Loucy (cell line): ENCODE measurements at regions not wholly inside any gene's neighbourhood (a gene's known extent, or its start where the extent isn't known, plus 50 kb on each side); places are given as distances from the start of the nearest gene placed in this dataset.

Source experiments
- H2AFZ ChIP-seq: fragments of 200-600 bp; sonication (generic); 2 replicates; pipeline ENCODE4 v1.6.0; 2016; ENCODE audit warnings: antibody characterized with exemption, mild to moderate bottlenecking, low read length, moderate library complexity
- H3F3A ChIP-seq: fragments of 200-600 bp; 2 replicates; pipeline ENCODE4 v1.6.0; 2016; ENCODE audit warnings: antibody characterized with exemption, low read depth, mild to moderate bottlenecking
- H3K27me3 ChIP-seq: fragments of 200-600 bp; sonication (generic); 2 replicates; pipeline ENCODE4 v1.6.1; 2014; ENCODE audit warnings: low read length, mild to moderate bottlenecking; ENCODE audit not compliant: insufficient read depth, poor library complexity, severe bottlenecking
- H3K36me3 ChIP-seq: fragments of 200-600 bp; sonication (generic); 2 replicates; pipeline ENCODE4 v1.6.1; 2016; ENCODE audit warnings: low read length; ENCODE audit not compliant: insufficient read depth
- H3K4me1 ChIP-seq: fragments of 200-600 bp; sonication (generic); 2 replicates; pipeline ENCODE4 v1.5.1; 2014; ENCODE audit warnings: low read length, mild to moderate bottlenecking; ENCODE audit not compliant: insufficient read depth, poor library complexity, severe bottlenecking
- H3K4me2 ChIP-seq: fragments of 200-600 bp; sonication (generic); 2 replicates; pipeline ENCODE4 v1.6.0; 2014; ENCODE audit warnings: antibody characterized with exemption, low read length, low read depth, mild to moderate bottlenecking; ENCODE audit not compliant: poor library complexity, severe bottlenecking
- H3K4me3 ChIP-seq: fragments of 200-600 bp; sonication (generic); 2 replicates; pipeline ENCODE4 v1.5.1; 2014; ENCODE audit warnings: low read length, mild to moderate bottlenecking, mixed read lengths; ENCODE audit not compliant: poor library complexity, severe bottlenecking
- H3K79me2 ChIP-seq: fragments of 200-600 bp; sonication (generic); 2 replicates; pipeline ENCODE4 v1.6.1; 2014; ENCODE audit warnings: low read length; ENCODE audit not compliant: insufficient read depth
- H3K9ac ChIP-seq: fragments of 200-600 bp; sonication (generic); 2 replicates; pipeline ENCODE4 v1.6.0; 2014; ENCODE audit warnings: mild to moderate bottlenecking, low read depth, low read length, moderate library complexity; ENCODE audit not compliant: poor library complexity, severe bottlenecking
- H3K9me2 ChIP-seq: fragments of 200-600 bp; sonication (generic); replicated peaks from 2 replicates; pipeline ENCODE4 v1.6.1; 2016; ENCODE audit warnings: low read depth, low read length, mixed read lengths
- H3K9me3 ChIP-seq: fragments of 200-600 bp; sonication (generic); 2 replicates; pipeline ENCODE4 v1.6.1; 2014; ENCODE audit warnings: mild to moderate bottlenecking, antibody characterized with exemption, low read length, low read depth; ENCODE audit not compliant: insufficient read depth
- H4K20me1 ChIP-seq: fragments of 200-600 bp; sonication (generic); 2 replicates; pipeline ENCODE4 v1.6.0; 2014; ENCODE audit warnings: antibody characterized with exemption, low read length, mild to moderate bottlenecking; ENCODE audit not compliant: insufficient read depth, poor library complexity, severe bottlenecking
- EZH2phosphoT487 ChIP-seq: fragments of 200-600 bp; IDR thresholded peaks from 2 replicates; pipeline ENCODE4 v1.6.1; 2018; ENCODE audit warnings: antibody characterized with exemption, mild to moderate bottlenecking, moderate library complexity, borderline replicate concordance
- TF ChIP-seq, protein P1 (sequence below): fragments of 200-600 bp; sonication (generic); conservative IDR thresholded peaks from 2 replicates; pipeline ENCODE4 v1.5.1; 2014; ENCODE audit warnings: mild to moderate bottlenecking, antibody characterized with exemption, low read length

DNA sequence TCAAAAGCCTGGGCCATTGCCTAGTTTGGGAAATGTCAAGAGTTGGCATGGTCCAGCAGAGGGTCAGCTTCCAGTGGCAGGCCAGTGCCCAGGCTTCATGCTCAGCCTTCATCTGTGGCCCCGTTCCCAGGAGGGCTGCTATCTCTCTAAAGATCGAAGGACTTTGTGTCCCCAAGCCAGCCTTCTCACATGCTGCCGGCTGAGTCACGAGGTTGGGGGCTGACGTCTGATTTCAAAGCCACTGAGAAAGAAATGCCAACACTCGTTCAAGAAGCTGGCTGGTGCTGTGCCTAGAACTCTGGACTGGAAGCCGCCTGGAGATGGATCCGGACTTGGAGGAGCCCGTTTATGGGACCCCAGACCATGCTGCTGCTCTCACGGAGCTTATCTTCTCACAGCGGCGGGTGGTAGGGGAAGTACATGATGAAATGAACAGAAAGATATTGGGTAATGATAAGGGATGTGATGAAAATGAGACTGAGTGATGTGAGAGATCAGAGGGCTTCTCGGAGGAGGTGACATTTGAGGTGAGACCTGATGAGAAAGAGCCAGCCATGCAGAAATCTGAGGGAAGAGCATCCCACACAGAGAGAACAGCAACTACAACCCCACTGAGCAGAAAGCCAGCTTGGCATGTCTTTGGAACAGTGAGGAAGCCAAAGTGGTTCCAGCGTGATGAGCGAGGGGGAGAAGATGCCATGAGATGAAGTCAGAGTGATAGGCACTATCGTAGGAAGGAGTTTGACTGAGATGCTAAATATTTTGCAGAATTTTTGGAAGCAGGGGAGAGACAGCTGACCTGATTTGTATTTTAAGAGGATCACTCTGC, 54.9 kb upstream of the BOD1 start:
- Histone ChIP-seq H3K9ac (no peak overlapping the region), H4K20me1 (no peaks in the 10 kb centered on the region), H3F3A (no peaks in the 10 kb centered on the region), H3K4me3 (no peak overlapping the region), H2AFZ (no peak overlapping the region), H3K9me3 (no peaks in the 10 kb centered on the region), H3K79me2 (no peaks in the 10 kb centered on the region), H3K27me3 (no peaks in the 10 kb centered on the region), H3K4me2 (no peak overlapping the region), H3K9me2 (no peaks in the 10 kb centered on the region), H3K4me1 (no peaks in the 10 kb centered on the region), H3K36me3 (no peaks in the 10 kb centered on the region)
- TF ChIP-seq EZH2phosphoT487: no peak
- TF ChIP-seq, protein P1, sequence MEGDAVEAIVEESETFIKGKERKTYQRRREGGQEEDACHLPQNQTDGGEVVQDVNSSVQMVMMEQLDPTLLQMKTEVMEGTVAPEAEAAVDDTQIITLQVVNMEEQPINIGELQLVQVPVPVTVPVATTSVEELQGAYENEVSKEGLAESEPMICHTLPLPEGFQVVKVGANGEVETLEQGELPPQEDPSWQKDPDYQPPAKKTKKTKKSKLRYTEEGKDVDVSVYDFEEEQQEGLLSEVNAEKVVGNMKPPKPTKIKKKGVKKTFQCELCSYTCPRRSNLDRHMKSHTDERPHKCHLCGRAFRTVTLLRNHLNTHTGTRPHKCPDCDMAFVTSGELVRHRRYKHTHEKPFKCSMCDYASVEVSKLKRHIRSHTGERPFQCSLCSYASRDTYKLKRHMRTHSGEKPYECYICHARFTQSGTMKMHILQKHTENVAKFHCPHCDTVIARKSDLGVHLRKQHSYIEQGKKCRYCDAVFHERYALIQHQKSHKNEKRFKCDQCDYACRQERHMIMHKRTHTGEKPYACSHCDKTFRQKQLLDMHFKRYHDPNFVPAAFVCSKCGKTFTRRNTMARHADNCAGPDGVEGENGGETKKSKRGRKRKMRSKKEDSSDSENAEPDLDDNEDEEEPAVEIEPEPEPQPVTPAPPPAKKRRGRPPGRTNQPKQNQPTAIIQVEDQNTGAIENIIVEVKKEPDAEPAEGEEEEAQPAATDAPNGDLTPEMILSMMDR: no peak

DNA sequence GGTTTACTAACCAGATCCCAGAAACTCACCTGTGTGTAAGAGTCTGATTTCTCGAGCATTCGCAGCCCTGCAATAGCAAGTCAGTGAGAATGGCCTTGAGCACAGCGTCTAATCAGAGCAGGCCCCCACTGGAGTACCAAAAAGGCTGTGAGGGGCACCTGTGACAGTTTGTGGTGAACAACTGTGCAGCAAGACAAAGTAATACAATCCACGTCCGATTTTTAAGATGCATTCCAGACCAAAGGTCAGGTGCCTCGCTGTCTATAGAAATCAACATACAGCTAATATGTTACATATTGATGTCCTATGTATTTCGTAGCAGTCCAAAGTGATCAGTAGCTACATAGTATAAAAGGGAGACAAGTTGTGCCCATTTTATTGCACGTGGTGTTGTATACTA, 55.7 kb upstream of the BOD1 start:
- no peak overlapping the region for H3K4me3 ChIP-seq
- H2AFZ ChIP-seq: no peak overlapping the region
- H3K9ac ChIP-seq: no peak overlapping the region
- TF ChIP-seq, protein P1: no peak
- TF ChIP-seq EZH2phosphoT487: no peak
- no peaks in the 10 kb centered on the region for H3K9me2 ChIP-seq
- H3K4me1 ChIP-seq: no peaks in the 10 kb centered on the region
- no peak overlapping the region for H3K4me2 ChIP-seq
- no peaks in the 10 kb centered on the region for H3K9me3 ChIP-seq
- no peaks in the 10 kb centered on the region for H3K79me2 ChIP-seq
- H3K27me3 ChIP-seq: no peaks in the 10 kb centered on the region
- no peaks in the 10 kb centered on the region for H3F3A ChIP-seq
- no peaks in the 10 kb centered on the region for H4K20me1 ChIP-seq
- no peaks in the 10 kb centered on the region for H3K36me3 ChIP-seq

DNA sequence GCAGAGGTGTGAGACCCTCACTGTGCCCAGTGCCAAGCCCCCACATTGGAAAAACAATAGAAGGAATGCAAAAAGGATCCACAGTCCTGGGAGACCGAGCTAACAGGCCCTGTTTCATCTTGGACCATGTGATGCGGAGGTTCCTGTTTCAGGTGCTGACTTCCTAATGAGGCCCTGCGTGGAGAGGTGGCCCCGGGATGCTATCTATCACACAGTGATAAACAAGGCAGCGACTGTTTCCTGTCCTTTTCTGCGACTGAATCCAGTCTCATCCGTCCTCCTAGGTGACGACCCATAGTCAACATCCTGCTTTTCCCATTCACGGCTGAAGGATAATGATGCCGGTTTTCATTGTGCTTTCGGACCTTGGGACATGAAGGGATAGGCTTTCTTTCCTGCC, 56.4 kb upstream of the BOD1 start:
- Histone ChIP-seq H3K36me3 (no peaks in the 10 kb centered on the region), H3K4me3 (no peak overlapping the region), H3K27me3 (no peaks in the 10 kb centered on the region), H2AFZ (no peak overlapping the region), H3F3A (no peaks in the 10 kb centered on the region), H3K4me1 (no peaks in the 10 kb centered on the region), H3K9ac (no peak overlapping the region), H3K9me3 (no peaks in the 10 kb centered on the region), H3K79me2 (no peaks in the 10 kb centered on the region), H4K20me1 (no peaks in the 10 kb centered on the region), H3K4me2 (no peak overlapping the region), H3K9me2 (no peaks in the 10 kb centered on the region)
- no peak for TF ChIP-seq EZH2phosphoT487
- TF ChIP-seq, protein P1: no peak
